NCI-H82 treated with DMSO at 0.1 percent for 48 hours (cell line): ENCODE measurements at regions not wholly inside any gene's neighbourhood (a gene's known extent, or its start where the extent isn't known, plus 50 kb on each side); places are given as distances from the start of the nearest gene placed in this dataset.
"Not testable (repeated sequence)": the region's sequence is repeated elsewhere in the genome, so short reads cannot be mapped to it uniquely, and the experiment has no call there.

Experiments
- DNase-seq: peaks from one replicate; lab custom pipeline; 2025; ENCODE audit not compliant: unreplicated experiment; lab: John Stamatoyannopoulos, UW

DNA sequence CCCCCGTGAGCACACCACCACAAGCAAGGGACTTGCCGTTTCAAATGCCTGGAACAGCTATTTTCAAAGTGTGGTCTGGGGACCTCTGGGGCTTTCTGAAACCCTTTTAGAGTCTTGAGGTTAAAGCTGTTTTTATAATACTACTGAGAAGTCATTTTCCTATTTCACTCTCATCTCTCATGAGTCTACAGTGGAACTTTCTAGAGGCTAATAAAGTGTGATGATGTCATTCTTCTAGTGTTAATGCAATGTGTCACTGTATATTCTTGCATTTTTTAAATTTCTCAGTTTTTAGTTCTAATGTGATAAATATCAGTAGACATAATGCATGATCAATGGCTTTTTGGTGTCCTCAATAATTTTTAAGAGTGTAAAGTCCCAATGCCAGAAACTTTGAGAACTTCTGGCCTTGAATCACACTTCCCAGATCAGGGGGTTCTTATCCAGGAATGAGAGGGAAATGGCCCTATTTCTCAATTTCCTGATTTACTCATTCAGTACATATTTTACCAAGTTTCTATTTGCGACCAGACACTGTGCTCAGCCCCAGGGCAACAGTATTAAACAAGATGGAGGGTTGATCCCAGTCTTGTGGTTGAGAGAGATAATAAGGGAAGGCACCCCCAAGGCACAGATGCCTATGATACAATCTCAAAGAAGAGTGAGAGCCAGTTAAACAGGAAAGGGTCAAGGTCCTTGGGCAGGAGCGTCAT is 444.0 kb downstream of the HS3ST3B1 start:
- DNase-seq: no peak

DNA sequence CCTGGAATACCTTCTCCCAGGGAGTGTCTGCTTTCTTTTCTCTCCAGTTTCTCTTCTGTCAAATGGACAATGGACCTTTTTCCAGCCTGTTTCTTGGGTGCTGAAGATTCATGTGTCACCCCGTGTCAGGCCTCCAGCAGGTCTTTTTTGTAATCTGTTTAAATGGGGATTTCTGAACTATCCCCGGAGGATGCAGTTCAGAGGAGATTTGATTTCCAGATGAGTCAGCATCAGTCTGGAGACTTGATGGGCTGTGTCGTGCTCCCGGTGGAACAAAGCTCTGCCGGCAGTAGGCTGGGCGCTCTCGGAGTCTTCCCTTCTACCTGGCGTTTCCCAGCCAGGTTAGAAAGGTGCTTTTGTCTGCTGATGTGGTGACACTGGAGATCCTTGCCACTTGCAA is 440.6 kb downstream of the HS3ST3B1 start:
- no peak for DNase-seq

GRCh38 chr17:14739656-14740431 is 439.0 kb downstream of the HS3ST3B1 start:
- DNase-seq: no peak

- no peak for DNase-seq
These were observed 437.7 kb downstream of the HS3ST3B1 start for GRCh38 chr17:14738652-14738988.

DNA sequence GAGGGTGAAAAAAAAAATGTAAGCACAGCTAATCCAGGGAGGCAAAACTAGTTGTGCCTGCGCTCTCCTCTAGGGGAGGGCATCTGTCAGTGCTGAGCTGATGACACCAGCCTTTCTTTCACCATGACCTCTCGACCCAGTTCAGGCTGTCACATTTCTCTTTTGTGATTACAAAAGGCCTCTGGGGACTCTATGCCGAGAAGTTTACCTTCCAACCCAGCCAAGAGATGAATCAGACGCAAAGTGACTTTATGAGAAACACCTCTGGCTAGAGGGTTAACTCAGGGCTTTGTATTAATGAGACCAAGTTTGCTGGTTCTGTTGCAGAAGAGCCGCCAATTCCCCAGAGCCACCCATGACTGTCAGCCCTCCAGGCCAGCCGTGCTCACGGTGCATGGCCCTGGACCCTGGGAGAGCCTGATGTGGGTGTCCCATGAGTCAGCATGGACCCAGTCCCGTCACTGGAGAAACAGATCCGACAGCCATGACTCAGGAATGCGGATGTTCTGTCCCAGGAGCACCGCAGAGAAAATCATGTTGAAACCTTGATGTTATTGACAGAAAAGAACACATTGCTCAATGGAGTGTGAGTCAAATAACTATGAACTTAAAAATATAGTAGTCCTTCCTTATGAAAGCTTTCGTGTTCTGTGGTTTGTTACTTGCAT is 437.2 kb downstream of the HS3ST3B1 start:
- no peak for DNase-seq

DNA sequence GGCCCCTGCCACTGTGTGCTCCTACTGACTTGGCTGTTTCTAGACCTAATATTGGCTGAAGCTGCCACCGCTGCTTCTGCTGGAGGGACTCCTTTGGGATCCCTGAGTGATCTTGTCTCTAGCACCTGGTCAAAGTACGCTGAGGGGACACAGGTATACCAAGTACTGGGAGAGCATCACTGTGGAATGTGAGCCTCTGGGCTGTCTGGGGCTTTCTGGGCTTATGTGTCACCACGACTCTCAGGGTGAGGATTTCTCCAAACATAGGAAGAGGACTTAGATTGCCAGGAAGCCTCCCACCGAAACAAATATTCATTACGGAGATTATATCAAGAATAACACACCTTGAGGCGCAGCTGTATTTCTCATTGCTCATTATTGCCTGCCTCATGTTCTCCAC is 435.8 kb downstream of the HS3ST3B1 start:
- no peak for DNase-seq

DNA sequence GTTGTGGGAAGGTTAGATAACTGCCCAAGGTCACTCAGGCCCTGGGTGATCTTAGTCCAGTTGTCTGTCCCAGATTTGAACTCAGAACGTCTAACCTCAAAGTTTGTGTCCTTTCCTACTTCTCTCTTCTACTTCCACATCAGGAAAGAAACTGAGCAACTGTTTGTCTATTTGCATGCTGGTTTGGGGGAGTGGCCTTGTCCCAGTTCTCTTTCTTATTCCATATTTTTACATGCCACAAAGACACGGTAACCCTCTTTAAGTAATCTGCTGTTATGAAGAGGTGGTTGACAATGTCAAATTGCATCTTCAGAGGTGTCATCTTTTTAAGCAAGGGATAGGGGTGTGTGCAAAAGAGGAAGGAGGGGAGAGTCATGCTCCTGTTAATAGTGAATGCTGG is 432.5 kb downstream of the HS3ST3B1 start:
- DNase-seq: no peak

DNA sequence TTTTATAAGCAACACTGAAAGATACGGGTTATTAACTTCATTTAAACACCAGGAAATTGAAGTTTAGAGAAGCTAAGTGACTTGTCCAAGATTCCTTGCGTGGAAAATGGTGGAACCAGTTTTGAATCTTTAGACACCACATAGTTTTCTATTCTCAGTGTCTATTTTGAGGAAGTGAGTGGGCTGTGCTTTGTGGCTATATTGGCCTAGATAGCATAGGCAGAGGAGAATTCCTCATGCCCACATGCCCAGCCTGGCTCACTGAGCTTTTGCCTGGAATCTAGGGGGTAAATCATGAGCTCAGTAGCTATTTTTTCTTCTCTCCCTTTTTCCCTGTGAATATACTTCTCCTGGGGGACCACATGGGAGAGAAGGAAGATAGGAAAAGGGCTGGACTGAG is 431.3 kb downstream of the HS3ST3B1 start:
- no peak for DNase-seq

- no peak for DNase-seq
These were observed 430.7 kb downstream of the HS3ST3B1 start for GRCh38 chr17:14731591-14731990.

DNA sequence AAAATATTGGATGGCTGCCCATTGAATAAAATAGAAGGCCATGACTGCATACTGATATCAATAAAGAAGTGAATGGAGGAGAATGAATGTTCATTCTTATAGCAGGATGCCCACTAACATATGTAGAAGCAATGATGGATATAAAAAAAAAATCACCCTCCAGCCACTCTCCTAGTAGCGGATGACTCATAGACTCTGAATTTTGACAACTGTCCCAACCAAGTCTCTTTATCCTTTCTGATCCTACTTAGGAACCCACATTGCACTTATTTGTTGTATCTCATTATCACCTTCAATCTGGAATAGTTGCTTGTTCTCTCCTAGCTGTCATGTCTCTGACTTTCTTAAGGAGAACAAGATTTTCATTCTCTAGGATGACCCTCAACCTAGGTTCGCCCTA is 429.9 kb downstream of the HS3ST3B1 start:
- no peak for DNase-seq

- DNase-seq: no peak
These were observed 424.8 kb downstream of the HS3ST3B1 start for GRCh38 chr17:14725729-14726128.

DNA sequence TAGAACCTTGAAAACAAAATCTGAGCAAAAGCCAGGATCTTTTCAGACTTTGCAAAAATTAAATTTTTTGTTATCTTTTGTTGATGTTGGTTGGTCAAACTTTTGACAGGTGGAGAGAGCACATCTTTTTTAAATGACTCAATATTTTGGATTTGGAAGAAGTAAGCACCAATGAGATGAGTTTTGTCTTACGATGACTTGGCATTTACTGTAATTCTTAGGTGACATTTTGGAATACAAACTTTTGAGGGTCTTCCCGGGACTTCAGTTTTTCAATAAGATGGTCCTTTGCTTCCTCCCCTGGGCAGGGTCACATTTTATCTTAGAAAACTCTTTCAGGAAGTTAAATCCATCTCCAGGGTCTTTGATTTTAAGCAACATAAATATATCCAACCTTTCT is 423.9 kb downstream of the HS3ST3B1 start:
- DNase-seq: no peak

GRCh38 chr17:14723349-14723748 is 422.5 kb downstream of the HS3ST3B1 start:
- not testable (repeated sequence) for DNase-seq

DNA sequence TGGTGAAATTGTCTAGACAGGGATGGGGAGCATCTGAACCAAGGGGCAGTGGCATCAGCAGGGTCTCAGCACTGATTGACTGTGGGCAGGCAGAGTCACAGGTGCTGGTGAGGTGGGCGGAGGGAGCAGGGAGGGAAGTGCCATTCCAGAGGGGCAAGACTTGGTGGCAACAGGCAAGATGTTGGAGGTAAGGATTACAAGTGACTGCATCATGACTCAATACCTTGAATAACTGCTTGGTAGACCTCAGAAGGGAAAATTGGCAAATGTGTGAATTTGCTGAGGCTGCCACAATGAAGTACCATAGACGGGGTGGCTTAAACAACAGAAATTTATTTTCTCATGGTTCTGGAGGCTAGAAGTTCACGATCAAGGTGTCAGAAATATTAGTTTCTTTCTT is 419.1 kb downstream of the HS3ST3B1 start:
- DNase-seq: no peak

GRCh38 chr17:14717859-14718258 is 417.0 kb downstream of the HS3ST3B1 start:
- DNase-seq: no peak

DNA sequence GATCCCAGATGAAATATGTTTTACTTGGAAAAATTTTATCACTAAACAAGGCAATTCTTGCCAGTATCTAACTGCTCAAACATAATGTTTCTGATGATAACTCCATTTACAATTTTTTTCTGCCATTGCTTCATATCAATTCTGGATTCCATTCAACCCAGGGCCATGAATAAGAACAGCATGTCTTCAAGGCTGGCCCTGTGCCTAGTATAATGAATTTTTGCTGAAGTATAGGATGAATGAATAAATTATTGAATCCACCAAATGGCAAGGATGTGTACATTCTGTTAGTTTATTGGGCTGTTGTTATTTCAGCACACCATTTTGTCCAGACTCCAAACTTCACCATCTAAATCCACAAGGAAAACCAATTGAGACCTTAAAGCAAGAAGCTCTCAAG is 414.7 kb downstream of the HS3ST3B1 start:
- no peak for DNase-seq

DNA sequence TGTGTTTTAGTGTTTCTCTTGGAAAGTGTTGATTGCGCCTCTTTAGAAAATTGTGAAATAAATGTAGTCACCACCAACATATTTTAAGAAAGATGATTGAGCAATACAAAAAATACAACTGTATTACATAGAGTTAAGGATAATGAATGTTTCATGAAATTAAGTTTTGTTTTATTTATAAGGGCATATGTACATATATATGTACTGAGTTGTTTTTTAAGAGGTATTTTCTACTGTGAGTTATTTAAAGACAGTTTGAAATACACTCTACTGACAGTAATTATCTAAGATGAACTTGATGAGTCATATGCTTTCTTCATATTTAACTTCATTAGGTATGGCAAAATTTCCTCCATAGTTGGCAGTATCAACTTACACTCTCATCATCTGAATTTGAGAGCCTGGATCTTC is 411.7 kb downstream of the HS3ST3B1 start:
- DNase-seq: no peak

DNA sequence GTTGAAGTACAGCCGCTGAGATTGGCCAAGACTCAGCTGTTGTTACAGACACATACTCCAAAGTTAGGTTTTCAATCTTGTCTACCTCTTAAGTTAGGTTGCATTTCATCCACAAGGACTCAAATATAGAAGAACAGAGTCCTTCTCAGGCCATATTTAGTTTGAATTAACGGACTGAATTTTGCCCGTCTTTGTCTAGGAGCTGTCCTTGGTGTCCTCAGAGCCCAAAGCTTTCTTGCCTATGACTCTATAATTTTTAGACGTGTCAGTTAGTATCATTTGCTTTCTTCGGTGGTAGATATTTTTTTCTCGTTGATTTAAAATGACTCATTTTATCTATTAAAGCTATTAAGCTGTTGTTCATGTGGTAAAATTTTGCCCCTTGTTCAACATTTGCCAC is 403.2 kb downstream of the HS3ST3B1 start:
- no peak for DNase-seq

DNA sequence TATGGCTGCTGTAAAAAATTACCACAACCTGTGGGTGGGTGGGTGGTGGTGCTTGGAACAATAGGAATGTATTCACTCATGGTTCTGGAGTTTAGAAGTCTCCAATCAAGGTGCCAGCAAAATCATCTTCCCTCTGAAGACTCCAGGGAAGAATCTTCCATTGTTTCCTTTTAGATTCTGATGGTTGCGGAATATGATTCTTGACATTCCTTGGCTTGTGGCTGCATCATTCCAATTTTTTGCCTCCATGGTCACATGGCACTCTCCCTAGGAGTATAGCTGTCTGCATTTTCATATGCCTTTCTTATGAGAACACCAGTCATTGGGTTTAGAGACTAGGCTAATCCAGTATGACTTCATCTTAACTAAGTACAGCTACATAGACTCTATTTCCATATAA is 401.0 kb downstream of the HS3ST3B1 start:
- DNase-seq: no peak

DNA sequence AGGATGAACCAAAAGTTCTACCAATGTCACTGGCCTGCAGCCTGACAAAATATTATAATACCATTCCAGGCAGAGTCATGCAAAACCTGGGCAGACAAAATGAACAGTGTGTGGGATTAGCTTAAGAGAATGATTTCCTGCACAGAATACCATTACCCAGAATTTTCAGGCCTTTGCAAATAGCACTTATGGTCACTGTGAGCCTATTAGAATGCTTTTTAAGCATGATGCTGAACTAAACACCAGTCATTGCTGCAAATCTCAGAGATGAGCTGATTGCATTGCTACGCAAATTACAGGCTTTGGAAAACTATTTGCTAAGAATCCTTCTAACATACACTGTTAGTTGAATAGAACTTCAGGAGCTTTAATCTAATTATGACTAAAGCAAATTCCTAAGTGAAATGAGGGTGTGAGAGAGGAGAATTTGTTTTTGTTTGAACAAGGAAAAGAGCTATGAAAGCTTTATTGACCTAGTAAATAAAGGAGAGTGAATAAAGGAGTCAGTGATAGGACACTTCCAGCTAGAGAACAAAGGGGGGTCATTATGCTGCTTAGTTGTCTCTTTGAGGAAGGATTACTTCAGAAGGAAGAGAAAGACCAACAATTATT is 398.8 kb downstream of the HS3ST3B1 start:
- no peak for DNase-seq

DNA sequence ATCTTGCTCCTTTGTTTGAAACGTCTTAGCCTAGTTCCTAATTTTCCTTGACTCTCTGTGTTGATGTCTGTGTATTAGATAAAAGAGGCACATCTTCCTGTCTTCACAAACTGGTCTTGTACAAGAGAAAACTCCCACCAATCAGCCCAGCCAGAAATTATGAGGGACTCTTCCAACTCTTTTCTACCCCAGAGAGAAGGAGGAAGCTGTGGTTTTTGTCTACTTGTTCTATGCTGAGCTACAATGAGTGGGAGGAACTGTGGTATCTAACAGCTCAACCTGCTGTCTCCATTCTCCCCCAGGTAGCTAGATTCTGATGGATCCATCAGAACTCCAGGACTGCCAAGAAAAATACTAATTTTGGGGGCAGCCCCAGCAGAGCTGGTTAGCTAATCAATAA is 392.5 kb downstream of the HS3ST3B1 start:
- DNase-seq: no peak

GRCh38 chr17:14690704-14691103 is 389.8 kb downstream of the HS3ST3B1 start:
- DNase-seq: no peak
